ENCODE measurements at regions not wholly inside any gene's neighbourhood (a gene's known extent, or its start where the extent isn't known, plus 50 kb on each side); places are given as distances from the start of the nearest gene placed in this dataset.

DNA sequence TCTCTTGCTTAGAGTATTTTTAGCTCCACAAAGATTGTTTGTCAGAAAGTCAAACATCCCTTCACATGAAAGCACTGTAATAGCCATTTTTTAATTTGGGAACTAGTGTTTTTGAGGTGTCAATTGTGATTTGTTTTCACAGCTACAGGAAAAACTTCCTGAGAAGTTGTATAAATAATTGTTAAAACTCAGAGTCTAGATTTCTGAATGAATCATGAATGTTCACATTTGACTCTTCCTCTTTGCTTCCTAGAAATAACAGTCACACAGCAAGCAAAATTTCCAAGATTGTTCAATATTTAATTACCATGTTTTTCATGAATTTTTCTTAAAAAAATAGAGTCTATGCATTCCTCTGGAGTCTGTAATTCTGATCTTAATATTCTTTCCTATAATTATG is 156.9 kb upstream of the SLC7A11 start:
- TF ChIP-seq EGR1 (IDR thresholded peaks at IDR 0.05), result no peak
- no peak for TF ChIP-seq ZBTB7A (IDR thresholded peaks at IDR 0.05; ENCODE audit: low read depth)
- no peak for TF ChIP-seq RAD21 (IDR thresholded peaks at IDR 0.05; ENCODE audit: low read depth)
- TF ChIP-seq, protein P1, sequence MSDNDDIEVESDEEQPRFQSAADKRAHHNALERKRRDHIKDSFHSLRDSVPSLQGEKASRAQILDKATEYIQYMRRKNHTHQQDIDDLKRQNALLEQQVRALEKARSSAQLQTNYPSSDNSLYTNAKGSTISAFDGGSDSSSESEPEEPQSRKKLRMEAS (IDR thresholded peaks at IDR 0.05), result no peak
- TF ChIP-seq YY1 (IDR thresholded peaks at IDR 0.05; ENCODE audit: low read depth), result no peak
- no peak for TF ChIP-seq FOXM1 (IDR thresholded peaks at IDR 0.05; ENCODE audit: borderline replicate concordance, low read depth)
- TF ChIP-seq TAF1 (IDR thresholded peaks at IDR 0.05; ENCODE audit: low read depth), result no peak
- TF ChIP-seq, protein P2, sequence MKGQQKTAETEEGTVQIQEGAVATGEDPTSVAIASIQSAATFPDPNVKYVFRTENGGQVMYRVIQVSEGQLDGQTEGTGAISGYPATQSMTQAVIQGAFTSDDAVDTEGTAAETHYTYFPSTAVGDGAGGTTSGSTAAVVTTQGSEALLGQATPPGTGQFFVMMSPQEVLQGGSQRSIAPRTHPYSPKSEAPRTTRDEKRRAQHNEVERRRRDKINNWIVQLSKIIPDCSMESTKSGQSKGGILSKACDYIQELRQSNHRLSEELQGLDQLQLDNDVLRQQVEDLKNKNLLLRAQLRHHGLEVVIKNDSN (IDR thresholded peaks at IDR 0.05), result no peak
- no peak for TF ChIP-seq EP300 (IDR thresholded peaks at IDR 0.05; ENCODE audit: borderline replicate concordance)

DNA sequence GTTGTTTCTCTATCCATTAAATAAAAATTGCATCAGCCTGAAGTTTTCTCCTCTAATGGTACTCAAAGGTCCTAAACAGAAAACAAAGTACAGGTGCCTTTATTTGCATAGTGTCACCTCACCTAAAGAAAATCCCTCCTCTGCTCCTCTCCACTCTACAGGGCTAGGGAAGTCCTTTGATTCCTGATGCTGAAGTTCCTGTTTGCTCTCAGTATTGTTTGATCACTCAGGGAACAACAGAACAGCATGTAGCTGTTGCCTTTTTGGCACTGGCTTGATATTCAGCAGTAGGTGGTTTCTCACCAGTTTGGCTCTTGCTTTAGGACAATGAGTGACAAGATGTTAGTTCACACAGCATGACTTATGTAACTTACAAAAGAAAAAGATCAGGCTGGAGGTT is 156.2 kb upstream of the SLC7A11 start:
- TF ChIP-seq NFIC (IDR thresholded peaks at IDR 0.05) (peak; percentile 51; the same call in 1 of the 2 replicates), ZBTB7A (IDR thresholded peaks at IDR 0.05; ENCODE audit: low read depth) (no peak)

DNA sequence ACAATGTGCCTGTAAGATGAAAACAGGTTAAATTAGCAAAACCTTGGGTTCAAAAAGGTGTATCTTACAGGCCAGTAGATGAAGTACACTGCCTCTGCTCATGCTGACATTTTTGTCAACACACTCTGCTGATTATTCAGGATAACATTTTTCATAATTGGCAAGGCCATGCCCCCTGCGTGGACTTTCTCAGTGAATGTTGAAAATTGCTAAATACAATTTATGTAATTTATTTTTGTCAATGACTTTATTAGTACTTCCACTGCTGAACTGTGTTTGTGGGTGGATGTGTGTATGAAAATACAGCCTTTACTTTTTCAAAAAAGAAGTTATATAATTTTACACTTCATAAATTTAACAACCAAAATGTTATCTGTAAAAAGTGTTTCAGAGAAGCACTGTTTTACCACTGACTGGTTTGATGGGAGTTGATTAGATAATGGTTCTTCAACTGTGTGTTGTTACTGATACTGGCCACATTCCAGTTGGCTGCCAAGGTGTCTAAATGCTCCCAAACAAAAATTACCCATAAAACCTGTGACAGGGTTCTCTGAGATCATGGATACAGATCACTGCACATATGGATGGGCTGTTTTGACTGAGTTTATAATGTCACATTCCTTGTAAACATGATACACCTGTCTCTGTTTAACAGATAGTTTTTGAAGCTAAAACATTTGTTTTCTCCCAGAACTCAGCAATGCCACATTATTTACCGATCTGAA is 151.9 kb upstream of the SLC7A11 start:
- TF ChIP-seq CREB1 (IDR thresholded peaks at IDR 0.05; ENCODE audit: low read depth), result no peak
- TF ChIP-seq FOXM1 (IDR thresholded peaks at IDR 0.05; ENCODE audit: borderline replicate concordance, low read depth), result no peak
- TF ChIP-seq RAD21 (IDR thresholded peaks at IDR 0.05; ENCODE audit: low read depth), result no peak

DNA sequence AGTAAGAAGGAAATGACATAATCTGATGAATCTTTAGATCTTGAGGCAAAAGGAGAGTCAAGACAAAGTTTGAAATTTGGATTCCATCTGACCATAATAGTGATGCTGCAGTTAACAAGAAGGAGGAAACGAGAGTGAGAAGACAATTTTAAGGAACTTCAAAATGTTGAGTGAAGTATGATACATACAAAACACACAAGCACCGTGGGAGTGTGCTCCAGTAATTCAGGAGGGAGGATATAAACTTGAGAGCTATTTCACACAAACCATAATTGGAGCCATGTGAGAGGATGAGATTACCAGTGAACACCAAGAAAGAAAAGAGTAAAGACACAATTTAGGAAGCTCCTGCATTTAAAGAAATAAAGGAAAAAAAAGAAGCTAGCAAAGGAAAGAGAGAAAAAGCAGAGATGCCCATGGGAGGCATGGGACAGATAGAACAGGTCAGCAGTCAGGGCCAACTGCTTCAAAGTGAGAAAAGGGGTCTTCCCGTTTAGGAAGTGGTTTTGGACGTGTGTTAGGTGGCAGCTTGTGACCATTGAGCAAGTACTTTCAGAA is 150.7 kb upstream of the SLC7A11 start:
- TF ChIP-seq, protein P1 (IDR thresholded peaks at IDR 0.05), result no peak
- TF ChIP-seq YY1 (IDR thresholded peaks at IDR 0.05; ENCODE audit: low read depth), result no peak

DNA sequence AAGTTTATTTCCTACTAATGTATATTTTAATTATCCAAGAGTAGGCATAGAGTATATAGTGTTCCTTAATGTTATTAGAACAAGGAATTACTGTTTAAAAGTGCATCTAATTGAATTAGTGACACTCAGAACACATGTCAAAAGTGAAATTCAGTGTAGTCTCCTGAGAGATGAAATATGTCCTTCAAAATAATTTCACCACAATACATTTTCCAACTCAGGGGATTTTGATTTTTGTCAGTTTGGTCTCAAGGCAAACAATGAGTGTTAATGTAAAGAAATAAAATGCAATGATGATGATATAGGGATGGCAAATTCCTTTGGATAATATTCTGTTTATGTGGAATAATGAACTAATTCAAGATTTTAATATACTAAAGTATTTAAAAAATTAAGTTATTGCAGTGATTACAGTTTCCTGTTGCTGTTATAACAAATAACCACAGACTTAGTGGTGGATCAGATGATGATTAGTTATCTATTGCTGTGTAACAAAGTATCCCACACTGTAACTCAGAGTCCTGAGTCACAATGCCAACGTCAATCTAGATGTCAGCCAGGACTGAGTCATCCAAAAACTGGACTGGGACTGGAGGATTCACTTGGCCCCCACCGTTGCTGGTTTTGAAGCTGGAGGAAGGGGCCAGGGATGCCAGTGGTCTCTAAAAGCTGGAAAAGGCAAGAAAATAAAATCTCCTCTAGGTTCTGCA is 148.0 kb upstream of the SLC7A11 start:
- TF ChIP-seq TAF1 (IDR thresholded peaks at IDR 0.05; ENCODE audit: low read depth) (no peak), ZBTB7A (IDR thresholded peaks at IDR 0.05; ENCODE audit: low read depth) (no peak), FOXM1 (IDR thresholded peaks at IDR 0.05; ENCODE audit: borderline replicate concordance, low read depth) (no peak), RAD21 (IDR thresholded peaks at IDR 0.05; ENCODE audit: low read depth) (no peak), YY1 (IDR thresholded peaks at IDR 0.05; ENCODE audit: low read depth) (no peak), CREB1 (IDR thresholded peaks at IDR 0.05; ENCODE audit: low read depth) (no peak), EGR1 (IDR thresholded peaks at IDR 0.05) (no peak), CEBPB (IDR thresholded peaks at IDR 0.05) (no peak), EP300 (IDR thresholded peaks at IDR 0.05; ENCODE audit: borderline replicate concordance) (no peak), NFIC (IDR thresholded peaks at IDR 0.05) (no peak), TCF12 (IDR thresholded peaks at IDR 0.05; ENCODE audit: low read depth) (no peak), TEAD4 (IDR thresholded peaks at IDR 0.05) (no peak)
- TF ChIP-seq, protein P2 (IDR thresholded peaks at IDR 0.05), result no peak
- TF ChIP-seq, protein P3, sequence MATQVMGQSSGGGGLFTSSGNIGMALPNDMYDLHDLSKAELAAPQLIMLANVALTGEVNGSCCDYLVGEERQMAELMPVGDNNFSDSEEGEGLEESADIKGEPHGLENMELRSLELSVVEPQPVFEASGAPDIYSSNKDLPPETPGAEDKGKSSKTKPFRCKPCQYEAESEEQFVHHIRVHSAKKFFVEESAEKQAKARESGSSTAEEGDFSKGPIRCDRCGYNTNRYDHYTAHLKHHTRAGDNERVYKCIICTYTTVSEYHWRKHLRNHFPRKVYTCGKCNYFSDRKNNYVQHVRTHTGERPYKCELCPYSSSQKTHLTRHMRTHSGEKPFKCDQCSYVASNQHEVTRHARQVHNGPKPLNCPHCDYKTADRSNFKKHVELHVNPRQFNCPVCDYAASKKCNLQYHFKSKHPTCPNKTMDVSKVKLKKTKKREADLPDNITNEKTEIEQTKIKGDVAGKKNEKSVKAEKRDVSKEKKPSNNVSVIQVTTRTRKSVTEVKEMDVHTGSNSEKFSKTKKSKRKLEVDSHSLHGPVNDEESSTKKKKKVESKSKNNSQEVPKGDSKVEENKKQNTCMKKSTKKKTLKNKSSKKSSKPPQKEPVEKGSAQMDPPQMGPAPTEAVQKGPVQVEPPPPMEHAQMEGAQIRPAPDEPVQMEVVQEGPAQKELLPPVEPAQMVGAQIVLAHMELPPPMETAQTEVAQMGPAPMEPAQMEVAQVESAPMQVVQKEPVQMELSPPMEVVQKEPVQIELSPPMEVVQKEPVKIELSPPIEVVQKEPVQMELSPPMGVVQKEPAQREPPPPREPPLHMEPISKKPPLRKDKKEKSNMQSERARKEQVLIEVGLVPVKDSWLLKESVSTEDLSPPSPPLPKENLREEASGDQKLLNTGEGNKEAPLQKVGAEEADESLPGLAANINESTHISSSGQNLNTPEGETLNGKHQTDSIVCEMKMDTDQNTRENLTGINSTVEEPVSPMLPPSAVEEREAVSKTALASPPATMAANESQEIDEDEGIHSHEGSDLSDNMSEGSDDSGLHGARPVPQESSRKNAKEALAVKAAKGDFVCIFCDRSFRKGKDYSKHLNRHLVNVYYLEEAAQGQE (IDR thresholded peaks at IDR 0.05; ENCODE audit: low read depth), result no peak
- TF ChIP-seq, protein P1 (IDR thresholded peaks at IDR 0.05), result no peak

DNA sequence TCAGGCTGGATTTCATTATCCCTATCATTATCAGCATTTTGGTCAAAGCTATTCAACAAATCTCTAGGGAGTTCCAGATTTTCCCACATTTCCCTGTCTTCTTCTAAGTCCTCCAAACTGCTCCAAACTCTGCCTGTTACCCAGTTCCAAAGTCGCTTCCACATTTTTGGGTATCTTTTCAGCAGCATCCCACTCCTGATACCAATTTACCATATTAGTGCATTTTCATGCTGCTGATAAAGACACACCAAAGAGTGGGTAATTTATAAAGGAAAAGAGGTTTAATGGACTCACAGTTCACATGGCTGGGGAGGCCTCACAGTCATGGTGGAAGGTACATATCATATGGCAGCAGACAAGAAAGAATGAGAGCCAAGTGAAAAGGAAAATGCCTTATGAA is 132.8 kb upstream of the SLC7A11 start:
- TF ChIP-seq, protein P2 (IDR thresholded peaks at IDR 0.05), result no peak
- TF ChIP-seq, protein P3 (IDR thresholded peaks at IDR 0.05; ENCODE audit: low read depth), result no peak
- no peak for TF ChIP-seq TAF1 (IDR thresholded peaks at IDR 0.05; ENCODE audit: low read depth)
- no peak for TF ChIP-seq EP300 (IDR thresholded peaks at IDR 0.05; ENCODE audit: borderline replicate concordance)
- TF ChIP-seq CREB1 (IDR thresholded peaks at IDR 0.05; ENCODE audit: low read depth), result no peak
- TF ChIP-seq TCF12 (IDR thresholded peaks at IDR 0.05; ENCODE audit: low read depth), result no peak
- no peak for TF ChIP-seq NFIC (IDR thresholded peaks at IDR 0.05)
- TF ChIP-seq RAD21 (IDR thresholded peaks at IDR 0.05; ENCODE audit: low read depth), result no peak
- TF ChIP-seq ZBTB7A (IDR thresholded peaks at IDR 0.05; ENCODE audit: low read depth), result no peak
- no peak for TF ChIP-seq CEBPB (IDR thresholded peaks at IDR 0.05)
- no peak for TF ChIP-seq FOXM1 (IDR thresholded peaks at IDR 0.05; ENCODE audit: borderline replicate concordance, low read depth)
- TF ChIP-seq EGR1 (IDR thresholded peaks at IDR 0.05), result no peak
- TF ChIP-seq TEAD4 (IDR thresholded peaks at IDR 0.05), result no peak
- TF ChIP-seq, protein P1 (IDR thresholded peaks at IDR 0.05), result no peak
- TF ChIP-seq YY1 (IDR thresholded peaks at IDR 0.05; ENCODE audit: low read depth), result no peak

All from Ishikawa (cell line).